Thyroid gland (tissue), 4 donors: ENCODE measurements at regions not wholly inside any gene's neighbourhood (a gene's known extent, or its start where the extent isn't known, plus 50 kb on each side); places are given as distances from the start of the nearest gene placed in this dataset.

Experiments
- POLR2A ChIP-seq, 2 donors: fragments of 450-650 bp; IDR thresholded peaks; one replicate each; pipeline ENCODE4 v1.6.1; 2017; ENCODE audit warnings: antibody characterized with exemption in 2 of 2, mild to moderate bottlenecking in 2 of 2, moderate library complexity in 1 of 2
- TF ChIP-seq, protein P1 (sequence below), 6 experiments: fragments of 200-600 bp in 3 of 6; fragments of 450-650 bp in 3 of 6; sonication (generic) in 3 of 6; IDR thresholded peaks; one replicate each; pipeline ENCODE4 v1.5.1; 2016 to 2019; ENCODE audit warnings: antibody characterized with exemption in 6 of 6, mild to moderate bottlenecking in 2 of 6, inconsistent platforms in 1 of 6, moderate library complexity in 1 of 6

DNA sequence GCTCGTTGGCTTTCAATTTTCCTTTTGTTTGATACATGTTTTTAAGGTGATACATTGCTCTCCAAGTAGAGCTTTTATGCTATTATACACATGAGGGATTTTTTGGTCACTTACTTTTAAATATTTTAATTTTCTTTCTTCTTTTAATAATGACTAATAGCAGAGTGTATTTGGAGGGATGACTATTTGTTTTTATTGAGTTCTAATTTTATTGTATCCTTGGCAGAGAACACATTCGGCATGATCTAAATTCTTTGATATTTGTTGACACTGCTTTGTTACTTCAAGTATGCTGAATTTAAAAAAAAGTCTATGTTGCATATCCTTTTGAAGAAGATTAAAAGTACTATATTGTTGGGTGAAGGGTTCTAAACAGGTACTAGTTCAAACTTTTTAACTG is 149.9 kb upstream of the PDZRN3 start:
- TF ChIP-seq, protein P1, sequence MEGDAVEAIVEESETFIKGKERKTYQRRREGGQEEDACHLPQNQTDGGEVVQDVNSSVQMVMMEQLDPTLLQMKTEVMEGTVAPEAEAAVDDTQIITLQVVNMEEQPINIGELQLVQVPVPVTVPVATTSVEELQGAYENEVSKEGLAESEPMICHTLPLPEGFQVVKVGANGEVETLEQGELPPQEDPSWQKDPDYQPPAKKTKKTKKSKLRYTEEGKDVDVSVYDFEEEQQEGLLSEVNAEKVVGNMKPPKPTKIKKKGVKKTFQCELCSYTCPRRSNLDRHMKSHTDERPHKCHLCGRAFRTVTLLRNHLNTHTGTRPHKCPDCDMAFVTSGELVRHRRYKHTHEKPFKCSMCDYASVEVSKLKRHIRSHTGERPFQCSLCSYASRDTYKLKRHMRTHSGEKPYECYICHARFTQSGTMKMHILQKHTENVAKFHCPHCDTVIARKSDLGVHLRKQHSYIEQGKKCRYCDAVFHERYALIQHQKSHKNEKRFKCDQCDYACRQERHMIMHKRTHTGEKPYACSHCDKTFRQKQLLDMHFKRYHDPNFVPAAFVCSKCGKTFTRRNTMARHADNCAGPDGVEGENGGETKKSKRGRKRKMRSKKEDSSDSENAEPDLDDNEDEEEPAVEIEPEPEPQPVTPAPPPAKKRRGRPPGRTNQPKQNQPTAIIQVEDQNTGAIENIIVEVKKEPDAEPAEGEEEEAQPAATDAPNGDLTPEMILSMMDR (IDR thresholded peaks at IDR 0.05): no peak
- TF ChIP-seq POLR2A (IDR thresholded peaks at IDR 0.05): no peak
